Fibroblast of upper back skin (primary cell): ENCODE measurements at regions not wholly inside any gene's neighbourhood (a gene's known extent, or its start where the extent isn't known, plus 50 kb on each side); places are given as distances from the start of the nearest gene placed in this dataset.

Experiments used
- DNase-seq: peaks from one replicate; pipeline ENCODE4 v3.0.0-alpha.2; 2013

DNA sequence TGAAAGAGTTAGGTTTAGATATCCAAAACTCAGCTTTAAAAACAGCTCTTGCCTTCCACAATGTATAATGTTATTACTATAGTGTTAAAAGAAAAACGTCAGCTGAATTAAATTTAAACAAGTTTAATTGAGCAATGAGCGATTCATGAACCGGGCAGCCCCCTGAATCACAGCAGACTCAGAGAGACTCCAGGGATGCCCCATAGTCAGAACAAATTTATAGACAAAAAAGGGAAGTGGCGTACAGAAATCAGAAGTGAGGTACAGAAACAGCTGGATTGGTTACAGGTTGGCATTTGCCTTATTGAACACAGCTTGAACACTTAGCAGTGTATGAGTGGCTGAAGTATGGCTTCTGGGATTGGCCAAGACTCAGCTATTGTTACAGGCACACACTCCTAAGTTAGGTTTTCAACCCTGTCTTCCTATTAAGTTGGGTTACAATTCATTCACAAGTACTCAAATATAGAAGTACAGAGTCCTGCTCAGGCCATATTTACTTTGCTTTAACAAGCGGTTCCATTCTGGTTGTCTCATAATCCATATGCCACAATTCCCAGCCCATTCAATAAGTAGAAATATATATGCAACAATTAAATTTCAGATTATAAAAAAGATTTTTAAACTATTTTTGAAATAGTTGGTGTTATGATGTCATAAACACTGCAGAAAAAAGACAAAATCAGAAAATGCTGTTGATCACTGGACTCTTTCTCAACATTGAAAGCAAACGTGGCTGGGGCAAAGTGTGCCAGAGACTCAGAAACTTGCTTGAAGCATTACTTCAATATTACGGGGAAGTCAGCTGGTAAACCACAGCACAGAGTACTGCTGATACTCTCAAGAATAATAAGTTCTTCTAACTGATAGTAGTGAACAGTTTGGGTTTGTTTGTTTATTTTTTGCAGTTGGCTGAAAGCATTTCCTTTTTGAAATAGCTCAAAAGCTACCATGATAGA, 459.7 kb downstream of the RAB28 start:
- DNase-seq = no peak

DNA sequence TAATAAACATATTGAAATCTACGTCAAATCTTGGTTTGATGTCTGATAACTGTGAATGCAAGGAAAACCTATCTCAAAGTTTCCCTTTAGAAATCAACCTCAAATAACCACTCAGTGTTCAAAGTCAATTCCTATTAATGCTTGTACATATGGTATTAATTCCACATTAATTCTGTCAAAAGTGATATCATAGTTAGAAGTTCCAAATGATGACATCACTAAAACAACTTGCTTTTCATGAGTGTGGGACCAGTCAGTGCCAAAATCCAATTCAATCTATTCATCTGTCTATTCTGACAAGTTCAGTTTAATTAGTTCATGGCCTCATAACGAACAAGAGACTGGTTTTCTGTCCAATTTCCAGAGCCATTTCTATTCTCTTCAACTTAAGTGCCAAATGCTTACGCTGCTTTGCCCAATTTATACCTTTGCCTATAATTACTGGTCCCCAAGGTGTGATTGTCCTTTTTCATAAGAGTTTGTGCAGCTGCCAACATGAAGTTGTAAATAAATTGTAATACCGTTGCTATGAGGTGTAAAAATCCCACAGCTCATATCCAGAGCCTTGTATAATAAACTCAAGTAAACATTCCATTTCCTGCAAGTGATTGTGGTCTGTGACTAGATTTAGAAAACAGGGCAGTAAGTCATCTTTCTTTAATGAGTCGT, 476.2 kb downstream of the RAB28 start:
- no peak for DNase-seq

DNA sequence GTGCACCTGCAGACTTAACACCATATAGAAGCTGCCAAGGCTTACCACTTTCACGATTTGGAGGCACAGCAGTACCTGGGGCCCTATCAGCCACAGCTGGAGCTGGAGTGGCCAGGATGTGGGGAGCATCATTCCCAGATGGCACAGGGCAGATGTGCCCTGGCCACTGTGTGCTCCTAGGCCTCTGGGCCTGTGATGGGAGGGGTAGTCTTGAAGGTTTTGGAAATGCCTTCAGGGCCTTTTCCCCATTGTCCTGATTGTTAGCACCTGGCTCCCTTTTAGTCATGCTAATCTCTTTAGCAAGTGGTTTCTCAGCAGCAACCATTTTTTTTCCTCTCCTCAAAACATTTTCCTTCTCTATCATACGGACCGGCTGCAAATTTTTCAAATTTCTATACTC, 490.2 kb downstream of the RAB28 start:
- no peak for DNase-seq

DNA sequence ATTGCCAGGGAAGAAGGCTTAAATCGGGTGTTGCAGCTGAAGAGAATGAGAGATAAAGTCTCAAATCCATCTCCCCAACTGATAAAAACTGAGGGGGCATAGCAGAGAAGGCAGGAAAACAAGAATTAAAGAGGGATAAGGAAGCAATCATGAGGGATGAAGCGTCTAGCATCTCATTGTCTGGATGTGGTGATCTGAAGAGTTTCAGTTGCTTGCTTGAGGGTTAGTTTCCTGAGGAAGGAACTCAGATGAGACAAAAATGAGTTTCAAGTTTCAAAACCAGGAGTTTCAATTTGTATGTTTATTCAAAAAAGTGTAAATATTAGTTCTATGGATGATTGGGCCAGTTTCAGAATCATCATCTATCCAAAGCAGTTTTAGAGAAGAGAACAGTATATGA, 496.9 kb downstream of the RAB28 start:
- DNase-seq = no peak

DNA sequence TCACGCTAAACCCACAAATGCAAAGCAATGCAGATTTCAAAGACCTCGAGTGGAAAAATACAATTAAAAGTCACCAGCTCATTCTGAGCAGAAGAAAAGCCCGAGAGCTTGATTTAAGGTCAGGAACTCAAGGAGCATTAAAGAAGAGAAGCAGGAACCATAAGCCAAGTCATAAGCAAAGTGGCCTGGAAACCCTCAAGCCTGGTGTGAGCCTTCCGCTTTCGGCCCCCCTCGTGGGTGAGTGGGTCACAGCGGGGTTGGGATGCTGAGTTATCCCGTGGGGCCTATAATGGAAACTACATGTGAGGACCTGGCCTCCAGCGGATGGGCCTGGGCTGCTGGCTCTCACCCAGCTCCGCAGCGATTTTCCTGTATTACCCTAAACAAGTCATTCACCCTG, 504.3 kb downstream of the RAB28 start:
- no peak for DNase-seq

DNA sequence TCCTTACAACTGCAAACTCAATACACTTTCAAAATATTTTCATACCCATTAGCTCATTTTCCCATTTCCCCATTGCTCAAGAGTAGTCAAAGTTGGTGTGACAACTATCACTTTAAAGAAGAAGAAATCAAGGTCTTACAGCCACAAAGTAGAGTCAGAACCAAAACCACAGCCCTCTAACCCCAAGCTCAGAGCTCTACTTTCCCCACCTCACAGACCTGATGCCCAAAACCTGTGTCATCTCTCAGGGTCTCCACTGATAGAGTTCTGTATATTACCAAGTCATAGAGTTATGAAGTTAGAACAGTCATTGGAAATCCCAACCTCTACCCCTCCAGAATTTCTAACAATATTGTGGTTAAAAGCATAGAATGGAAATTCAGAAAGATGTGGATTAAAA, 505.8 kb downstream of the RAB28 start:
- no peak for DNase-seq

DNA sequence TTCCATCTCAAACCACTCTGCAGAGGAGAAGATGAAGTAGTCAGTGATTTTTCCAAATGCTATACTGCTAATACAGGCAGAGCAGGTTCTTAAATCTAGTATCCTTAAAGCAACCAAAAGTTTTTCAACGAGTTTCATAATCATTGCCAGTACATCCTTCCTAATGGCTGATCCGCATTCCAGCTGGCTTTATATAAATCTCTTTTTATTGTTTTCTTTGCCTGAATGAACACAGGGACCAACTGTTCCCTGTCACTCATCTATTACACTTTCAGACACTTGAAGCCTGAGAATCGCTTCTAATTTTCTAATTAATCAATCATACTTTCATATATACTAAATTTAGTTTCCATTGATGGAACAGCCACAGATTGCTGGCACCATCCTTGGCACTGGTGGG, 508.6 kb downstream of the RAB28 start:
- no peak for DNase-seq

DNA sequence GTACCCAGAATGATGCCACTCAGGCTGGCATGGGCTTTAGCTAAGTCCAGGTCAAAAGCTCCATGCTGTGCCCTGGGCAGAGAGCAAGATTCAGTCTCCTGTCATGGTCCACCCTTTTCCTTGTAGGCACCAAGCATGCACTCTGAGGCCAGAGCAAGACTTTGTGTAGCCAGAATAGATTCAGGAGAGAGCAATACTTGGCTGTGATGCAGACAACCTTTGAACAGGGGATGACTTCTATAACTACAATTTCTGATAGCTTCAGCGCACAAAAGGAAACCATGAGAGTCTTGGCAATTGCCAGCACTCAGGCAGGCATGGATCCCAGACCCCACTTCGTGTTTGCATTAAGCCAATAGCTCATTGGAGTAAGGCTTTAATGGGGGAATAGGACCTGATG, 510.6 kb downstream of the RAB28 start:
- no peak for DNase-seq

DNA sequence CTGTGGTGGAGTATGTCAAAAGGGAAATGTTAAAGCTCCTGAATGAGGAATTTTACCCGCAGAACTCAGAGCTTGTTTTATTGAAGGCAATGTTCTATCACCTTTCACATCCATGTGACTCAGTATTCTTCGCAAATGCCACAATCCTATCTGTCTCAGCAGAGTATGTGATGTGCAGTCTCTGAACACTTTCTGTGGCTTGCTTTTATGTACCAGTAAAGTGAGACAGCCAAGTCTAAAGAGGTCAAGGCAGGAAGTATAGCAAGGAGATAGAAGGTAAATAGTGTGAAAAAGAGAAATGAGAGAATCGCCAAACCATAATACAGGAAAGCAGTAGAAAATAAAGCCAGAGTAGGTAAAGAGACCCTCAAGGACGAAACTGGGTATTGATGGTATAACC, 515.8 kb downstream of the RAB28 start:
- DNase-seq = no peak

DNA sequence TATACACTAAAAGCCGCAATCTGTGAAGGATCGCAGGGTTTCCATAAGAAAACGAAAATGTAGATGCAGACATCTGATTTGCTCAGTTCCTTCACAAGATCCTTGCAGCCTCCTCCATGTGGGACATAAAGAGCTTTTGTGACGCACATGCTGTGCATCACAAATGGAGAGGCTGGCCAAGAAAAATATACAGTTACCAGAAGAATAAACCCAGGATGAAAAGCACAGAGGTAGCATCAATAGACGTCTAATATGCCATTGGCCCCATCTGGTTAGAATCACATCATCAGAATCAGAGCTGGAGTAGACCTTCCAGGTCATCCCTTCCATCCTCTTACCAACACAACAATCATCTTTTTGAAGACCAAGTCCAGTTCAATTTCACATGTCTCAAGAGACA, 517.4 kb downstream of the RAB28 start:
- no peak for DNase-seq

DNA sequence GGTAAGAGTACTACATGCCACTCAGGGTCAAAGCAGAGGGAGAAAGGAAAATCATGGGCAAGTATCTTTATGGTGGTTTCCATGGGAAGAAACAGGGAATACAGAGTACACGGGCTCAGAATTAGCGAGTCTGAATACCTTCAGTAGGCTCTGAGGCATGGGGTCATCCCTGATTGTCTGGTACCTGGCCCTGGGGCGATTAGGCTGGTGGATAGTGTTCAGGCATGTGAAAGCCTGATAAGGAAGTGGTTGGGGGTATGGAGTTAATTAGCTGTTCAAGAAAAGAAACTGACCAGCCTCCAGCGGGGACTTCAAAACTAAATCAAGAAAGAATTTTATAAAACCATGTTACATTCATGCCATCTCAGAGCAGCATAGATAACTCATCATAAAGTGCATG, 518.8 kb downstream of the RAB28 start:
- no peak for DNase-seq

DNA sequence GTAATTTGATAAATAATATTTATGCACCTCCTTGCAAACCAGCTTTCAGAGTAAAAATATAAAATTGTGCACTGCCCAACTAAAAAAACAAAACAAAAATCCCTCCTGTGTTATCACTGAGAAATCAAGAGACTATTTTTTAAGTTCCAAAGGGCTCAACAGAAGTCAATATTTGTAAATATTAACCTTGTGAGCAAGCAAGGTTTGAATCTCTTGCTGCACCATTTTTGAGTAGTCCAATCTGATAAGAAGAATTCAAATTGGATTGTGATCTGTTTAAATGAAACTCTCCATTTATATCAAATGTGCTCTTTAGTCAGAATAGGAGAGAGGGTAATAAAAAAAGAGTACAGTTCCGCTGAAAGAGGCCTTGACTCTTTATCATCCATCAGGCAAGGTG, 520.2 kb downstream of the RAB28 start:
- DNase-seq = no peak

DNA sequence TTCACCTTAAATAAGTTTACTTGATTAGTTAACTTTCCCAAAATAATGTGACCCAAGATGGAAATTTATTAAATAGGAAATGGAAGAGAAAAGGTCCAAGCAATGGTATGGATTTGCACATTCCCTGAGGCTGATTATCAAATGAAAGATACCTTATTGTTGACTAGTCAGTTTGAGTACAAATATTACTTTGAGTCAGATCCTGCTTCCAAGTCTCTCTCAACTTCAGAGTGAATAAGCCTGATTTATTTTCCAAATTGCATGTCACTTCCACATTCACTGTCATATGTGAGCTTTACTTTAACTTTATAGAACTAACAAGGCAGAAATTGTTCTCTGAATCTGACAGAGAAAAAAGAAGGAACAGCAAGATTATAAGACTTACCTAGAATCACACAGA, 520.8 kb downstream of the RAB28 start:
- no peak for DNase-seq

DNA sequence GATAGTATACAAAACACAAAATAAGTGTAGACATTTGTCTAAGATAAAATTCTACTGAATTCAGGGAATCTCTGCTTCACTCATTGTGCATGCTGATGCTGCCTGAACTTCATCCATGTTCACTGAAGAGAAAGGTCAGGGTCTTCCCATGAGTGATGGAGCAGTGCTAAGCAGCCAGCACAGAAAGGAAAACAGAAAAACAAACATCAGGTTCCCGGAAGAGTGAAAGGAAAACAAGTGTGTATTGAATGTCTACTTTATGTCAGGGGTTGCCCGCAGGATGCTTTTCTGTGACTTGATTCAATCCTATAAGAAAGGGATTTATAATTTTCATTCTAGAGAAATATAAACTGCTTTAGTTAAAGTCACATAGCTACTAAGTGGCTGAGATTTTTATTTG, 522.4 kb downstream of the RAB28 start:
- DNase-seq = no peak

DNA sequence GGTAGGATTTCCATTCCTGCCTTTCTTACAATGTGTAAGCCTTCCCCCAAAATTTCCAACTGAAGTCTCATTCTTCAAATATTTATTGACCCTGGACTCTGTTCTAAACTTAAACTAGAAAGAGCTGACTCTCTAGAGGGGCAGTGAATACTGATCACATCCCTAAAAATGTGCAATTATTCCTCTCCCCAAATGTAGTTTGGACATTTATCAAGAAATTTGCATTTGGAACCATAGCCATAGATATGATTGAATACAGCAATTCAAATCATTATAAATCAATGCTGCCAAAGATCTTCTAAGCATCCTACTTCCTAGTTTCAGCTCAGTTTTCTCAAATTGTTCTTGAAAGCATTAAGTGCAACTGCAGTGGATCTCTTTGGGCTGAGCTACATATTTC, 525.7 kb downstream of the RAB28 start:
- DNase-seq = no peak

DNA sequence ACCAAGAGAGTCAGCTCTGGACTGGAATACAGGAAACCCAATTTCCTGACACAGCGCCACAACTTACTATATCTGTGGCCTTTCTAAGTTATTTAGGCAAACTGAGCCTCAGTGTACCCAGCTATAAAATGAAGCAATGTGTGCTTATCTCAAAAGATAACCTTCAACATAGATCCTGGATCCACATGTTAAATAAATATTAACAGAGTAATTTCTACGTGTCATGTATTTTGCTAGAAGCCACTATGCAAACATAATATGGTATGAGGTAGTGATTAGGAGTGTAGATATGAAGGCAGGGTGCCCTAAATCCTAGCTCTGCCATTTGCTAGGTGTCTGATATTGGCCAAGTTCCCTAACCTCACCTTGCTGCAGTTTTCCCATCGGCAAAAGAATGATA, 527.0 kb downstream of the RAB28 start:
- DNase-seq = no peak

DNA sequence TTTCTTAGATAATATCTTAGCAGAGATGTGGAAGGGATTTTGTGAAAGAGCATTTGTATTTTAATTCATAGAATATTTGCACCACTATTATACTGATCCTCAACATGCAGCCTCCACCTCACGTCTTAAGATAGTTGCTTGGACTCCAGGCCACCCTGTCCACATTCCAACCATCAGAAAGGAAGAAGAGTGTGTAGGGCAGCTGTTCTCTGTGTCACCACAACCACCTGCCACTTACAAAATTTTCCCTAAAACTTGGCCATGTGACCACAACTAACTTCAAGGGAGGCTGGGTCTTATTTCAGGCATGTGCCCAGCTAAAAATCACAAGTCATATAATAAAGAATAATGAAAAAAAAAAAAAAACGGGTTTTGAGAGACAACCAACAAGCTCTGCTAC, 528.1 kb downstream of the RAB28 start:
- DNase-seq = no peak

DNA sequence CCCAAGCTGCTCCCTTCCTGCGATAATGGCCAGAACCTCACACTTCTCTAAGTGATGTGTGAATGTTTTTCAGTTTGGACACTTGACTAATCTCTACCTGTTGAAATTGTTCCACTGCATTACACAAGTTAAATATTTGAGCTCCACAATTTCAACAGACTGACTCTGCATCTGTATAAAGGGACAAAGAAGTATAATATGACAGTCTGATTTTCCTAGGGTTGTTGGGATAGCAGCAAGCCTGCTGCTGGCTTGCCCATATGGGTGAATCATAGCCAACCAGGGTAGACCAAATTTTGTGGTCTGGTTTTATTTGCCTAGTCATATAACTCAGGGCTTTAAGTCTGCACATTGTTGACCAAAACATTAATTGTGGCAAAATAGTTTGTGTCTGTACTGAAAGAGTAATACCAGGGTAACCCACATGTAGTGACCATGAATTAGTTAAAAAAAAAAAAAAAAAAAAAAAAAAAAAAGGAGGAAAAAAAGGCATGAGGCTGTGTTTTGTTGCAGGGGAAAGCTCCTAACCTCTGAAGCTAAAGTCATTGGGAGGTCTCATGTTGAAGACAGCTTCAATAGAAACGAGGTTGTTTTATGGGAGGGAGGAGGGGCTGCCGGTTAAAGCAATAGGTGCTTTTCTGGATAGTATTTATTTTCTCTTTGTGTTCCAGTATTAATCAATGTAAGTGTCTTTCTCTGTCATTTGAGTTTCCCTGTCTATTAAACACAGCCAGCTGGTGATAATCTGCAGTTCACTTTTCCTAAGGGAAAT, 534.2 kb downstream of the RAB28 start:
- DNase-seq = no peak

DNA sequence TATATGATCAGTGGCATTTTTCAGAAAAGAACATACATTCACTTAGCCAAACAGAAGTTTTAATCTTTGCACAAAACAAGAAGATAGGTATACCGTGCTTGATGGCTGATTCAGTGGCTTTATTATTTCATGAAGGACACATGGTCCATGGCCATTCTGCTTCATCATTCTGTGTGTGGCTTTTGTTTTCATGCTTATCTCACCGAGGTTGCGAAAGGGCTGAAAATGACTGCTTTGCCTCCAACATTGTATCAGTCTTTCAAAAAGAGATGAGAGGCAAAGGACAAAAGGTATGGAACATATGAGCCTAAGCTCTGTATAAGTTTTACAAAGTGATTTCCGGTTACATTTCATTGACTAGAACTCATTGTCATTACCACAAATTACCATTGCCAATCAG, 541.1 kb downstream of the RAB28 start:
- DNase-seq = no peak

DNA sequence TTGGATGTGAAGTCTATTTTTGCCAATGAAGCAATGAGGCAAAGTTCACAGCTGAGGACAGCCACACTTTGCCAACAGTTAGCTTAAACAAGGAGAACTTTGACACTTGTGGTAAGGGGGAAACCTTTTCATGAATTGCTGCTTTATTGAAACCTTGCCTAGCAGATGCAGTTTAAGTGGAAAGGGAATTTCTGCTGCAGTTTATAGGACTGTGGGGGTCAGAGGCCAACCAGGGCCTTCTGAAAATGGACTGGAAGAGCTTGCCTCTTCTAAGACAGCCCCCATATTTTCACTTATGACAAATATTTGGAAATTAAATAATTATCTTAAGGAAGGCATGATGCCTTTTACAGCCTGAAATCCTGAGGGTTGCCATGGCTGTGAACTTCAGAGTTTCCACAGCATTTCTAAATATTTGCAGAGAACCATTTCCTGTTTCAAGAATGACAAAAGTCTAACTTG, 550.3 kb downstream of the RAB28 start:
- no peak for DNase-seq

DNA sequence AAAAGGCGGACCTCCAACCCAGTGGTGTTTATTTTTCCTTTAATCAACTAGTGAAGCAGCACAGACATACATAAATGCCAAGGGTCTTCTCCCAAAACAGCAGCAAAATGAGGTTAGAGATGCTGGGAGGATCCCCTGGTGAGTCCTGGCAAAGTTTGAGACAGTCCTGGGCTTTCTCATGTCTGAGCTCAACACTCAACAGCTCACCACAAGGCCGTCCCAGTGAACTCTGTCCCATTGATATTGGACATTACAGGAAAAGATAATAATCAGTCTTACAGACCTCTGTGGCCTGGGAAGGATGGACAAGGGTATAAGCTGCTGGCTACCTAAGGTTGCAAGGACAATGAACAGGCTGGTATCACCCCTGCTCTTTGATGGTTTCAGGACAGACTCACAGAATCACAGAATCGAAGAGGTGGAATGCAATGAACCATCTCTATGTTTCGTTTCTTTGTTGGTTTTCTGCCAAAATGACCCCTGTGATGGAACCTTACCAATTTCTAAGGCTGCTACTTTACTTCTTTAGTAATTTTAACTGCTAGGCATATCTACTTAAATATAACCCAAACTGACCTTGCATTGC, 551.8 kb downstream of the RAB28 start:
- DNase-seq = no peak

DNA sequence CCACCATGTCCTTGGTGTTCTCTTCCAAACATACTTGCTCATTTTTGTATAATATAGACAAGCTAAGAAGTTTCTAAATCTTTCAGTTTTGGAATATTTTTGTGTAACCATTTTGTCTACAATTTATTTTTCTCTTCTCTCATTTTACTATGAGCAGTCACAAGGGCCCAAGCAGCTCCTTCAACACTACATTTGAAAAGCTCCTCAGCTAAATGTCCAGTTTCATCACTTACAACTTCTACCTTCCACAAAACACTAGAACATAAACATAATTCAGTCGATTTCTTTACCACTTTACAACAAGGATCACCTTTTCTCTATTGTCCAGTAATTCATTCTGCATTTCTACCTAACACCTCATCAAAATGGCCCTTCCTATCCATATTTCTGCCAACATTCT, 554.4 kb downstream of the RAB28 start:
- no peak for DNase-seq

DNA sequence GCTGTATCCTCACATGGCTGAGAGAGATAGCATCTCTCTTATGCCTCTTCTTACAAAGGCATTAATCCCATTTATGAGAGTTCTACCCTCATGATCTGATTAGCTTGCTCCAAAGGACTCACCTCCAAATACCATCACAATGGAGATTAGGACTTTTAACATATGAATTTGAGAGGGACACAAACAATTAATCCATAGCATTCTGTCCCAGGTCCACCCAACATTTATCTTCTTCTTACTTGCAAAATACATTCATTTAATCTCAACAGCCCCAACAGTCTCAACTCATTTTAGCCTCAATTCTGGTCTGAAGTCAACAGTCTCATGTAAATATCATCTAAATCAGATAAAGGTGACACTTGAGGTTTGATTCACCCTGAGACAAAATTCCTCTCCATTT, 555.4 kb downstream of the RAB28 start:
- DNase-seq = no peak
